ENCODE measurements at regions not wholly inside any gene's neighbourhood (a gene's known extent, or its start where the extent isn't known, plus 50 kb on each side); places are given as distances from the start of the nearest gene placed in this dataset.
"Not testable (repeated sequence)": the region's sequence is repeated elsewhere in the genome, so short reads cannot be mapped to it uniquely, and the experiment has no call there.

DNA sequence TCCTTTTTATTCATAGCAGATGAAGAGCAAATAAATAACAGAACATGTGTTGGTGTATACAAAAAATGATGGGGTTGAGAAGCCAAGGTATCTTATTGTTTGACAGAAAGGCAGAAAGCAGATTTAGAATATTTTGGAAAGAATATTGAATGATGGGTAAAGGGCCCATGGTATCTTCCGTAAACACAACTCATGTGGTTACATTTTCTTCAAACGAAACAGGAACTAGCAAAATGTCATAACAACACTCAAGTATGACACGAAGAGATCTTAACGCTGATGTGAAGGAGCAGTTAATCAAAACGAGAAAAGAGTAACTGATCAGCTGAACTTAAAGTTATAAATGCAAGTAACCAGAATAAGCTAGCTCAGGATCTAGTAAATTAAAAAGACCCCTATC, 195.7 kb upstream of the GK2 start:
- DNase-seq, result no peak

DNA sequence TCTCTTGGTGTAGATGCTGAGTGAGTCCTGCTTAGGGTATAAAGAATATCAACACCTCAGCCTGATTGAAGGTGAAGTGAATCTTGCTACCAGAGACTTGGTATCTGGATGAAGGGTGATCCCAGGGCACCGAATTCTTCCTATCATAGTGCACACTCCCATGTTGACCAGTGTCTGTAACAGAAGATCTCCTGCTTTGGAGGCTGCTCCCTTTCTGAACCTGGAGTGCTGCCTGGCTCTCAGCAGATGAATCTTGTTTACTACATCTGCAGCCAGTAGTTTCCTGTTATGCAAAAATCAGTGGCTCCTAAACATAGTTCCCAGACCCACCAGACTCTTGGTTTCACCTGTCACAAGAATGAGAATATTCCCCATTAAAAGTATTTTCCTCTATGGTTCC, 191.7 kb upstream of the GK2 start:
- no peak for DNase-seq

DNA sequence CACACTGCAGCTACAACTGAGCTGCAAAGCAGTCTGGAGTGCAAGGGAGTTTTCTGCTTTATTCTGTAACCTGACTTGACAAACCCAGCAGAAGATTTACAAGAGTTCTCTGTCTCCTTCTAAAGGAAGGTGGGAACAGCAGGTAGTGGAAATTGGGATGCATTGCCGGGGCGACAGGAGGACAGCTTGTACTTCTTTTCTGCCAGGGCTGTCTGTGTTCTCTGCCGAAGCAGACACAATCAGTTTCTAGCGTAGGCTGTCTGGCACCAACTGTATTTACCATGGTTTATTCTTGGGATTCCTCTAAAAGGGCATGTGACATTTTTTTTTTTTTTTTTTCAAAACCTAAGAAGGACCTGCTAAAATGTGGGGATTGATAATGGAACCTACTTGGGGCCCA, 190.8 kb upstream of the GK2 start:
- DNase-seq, result no peak

DNA sequence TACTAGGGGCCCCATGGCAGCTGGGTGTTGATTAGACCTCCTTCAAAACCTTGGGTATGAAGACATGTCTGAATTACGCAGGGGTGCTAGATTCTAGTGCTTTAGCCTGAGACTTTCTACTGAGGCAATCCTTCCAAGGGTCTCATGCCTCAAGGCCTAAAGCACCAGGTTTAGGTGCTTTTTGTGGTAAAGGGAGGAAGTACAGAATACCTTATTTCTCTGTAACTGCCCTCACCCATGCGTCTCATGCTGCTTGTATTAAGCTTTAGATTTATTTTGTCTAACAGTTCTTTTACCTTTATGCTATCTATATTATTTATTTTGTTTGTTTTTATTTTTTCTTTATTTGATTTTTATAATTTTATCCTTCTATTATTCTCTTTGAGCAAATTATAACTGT, 190.2 kb upstream of the GK2 start:
- DNase-seq, result no peak

DNA sequence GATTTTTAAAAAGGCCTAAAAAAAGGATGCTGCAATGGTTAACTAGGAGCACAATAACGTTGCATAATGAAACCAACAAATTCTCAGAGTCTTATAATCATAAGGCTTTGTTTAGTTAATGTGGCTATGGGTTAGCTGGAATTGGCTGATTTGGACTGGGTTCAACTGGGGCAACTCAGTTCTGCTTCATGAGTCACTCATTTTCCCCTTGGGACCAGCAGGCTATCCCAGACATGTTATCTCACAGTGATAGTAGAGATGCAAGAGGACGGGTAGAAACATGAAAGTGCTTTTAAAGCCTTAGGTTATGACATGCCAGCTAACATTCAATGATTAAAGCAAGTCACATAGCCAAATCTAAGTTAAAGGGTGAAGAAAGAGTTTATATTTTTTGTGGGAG, 189.2 kb upstream of the GK2 start:
- no peak for DNase-seq

DNA sequence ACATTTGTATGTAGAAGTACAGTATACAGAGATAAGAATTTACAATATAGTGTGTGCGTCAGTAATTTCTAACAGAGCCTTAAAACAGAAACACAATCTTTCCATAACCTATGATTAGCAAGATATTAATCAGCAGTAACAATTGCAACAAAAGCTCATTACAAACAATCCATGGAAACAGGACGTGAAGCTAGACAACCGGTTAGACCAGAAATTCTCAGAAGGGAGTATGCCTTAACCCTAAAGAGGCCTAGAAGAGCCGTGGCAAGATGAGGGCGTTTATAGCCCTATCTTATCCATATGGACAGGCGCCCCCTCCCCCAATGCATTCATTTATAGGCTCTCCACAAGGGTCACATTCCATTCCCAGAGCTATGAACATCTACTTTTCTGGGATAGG, 184.2 kb upstream of the GK2 start:
- DNase-seq, result not testable (repeated sequence)

DNA sequence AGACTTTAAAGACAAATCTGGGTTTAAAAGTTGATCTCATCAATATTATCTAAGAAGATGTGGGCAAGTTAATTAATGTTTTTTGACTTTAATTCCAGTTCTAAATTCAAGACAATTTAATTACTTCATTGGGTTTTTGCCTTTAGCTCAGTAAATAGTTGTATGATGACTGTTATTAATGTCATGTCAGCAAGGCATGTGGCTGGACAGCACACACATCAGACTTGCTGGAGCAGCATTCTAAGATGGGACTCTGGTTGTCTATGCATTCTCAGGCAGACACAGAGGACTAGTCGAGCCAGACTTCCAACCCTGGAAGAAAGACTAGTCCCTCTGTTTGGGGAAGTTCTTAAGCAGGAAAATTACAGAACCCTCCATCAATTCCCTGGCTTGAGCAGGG, 180.7 kb upstream of the GK2 start:
- no peak for DNase-seq

DNA sequence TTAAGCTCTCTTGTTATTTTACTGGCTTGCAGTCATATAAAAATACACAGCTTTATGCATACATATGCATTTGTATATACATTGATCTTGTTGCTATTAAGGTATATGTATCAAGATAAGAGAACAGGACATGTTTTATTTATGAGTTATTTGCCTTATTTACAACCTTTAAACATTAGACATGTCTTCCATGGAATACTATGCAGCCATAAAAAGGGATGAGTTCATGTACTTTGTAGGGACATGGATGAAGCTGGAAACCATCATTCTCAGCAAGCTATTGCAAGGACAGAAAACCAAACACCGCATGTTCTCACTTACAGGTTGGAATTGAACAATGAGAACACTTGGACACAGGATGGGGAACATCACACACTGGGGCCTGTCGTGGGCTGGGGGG, 179.2 kb upstream of the GK2 start:
- DNase-seq, result not testable (repeated sequence)

DNA sequence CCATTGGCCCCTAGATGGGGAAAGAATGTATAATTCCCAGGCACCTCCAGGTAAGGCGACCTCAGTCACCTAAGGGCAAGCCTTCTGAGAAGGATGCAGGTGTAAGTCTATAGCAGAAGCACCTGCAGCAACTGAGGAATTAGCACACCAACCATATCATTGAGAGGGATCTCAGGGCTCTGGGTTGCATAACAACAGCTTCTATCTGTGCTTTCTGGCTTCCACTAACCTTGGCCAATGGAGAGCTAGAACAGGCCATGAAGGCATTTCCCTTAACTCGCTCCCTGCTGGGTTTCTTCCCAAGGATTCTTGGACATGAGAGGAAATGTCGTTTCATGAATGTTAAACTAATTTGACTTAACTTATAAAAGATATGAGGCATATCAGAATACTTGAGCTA, 177.8 kb upstream of the GK2 start:
- no peak for DNase-seq

DNA sequence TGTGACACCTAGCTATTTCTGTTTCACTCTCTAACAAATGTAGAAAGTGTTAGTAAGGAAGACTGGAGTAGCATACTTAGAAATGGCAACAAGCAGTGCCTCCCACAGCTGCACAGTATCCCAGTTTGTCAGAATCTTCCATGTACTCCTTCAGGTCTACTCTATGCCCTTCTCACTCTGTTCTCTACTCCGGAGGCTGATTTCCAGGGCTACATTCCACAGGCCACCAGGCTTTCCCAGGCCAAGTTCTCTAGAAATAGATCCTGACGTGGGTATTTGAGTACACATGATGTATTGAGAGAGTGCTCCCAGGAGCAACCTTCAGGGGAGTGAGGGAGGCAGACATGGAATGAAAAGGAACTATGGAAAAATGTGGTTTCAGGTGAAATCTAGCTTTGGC, 177.3 kb upstream of the GK2 start:
- no peak for DNase-seq

DNA sequence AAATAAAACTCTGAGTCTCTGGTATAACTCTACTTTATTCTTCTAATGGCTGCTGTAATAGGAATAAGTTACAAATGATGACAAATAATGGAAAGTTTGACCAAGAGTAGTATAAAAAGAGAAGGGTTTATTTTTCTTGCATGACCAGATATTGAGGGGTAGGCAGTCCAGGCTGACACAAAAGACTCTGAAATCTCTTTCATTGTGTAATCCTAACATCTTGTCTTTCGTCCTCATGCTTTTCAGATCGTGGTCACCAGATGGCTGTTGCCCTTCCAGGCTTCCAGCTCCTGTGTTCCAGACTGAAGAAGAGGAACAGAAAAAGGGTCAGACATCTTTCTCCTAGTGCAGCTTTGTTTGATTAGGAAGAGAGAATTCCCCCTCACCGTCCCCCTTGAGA, 176.9 kb upstream of the GK2 start:
- DNase-seq, result no peak

DNA sequence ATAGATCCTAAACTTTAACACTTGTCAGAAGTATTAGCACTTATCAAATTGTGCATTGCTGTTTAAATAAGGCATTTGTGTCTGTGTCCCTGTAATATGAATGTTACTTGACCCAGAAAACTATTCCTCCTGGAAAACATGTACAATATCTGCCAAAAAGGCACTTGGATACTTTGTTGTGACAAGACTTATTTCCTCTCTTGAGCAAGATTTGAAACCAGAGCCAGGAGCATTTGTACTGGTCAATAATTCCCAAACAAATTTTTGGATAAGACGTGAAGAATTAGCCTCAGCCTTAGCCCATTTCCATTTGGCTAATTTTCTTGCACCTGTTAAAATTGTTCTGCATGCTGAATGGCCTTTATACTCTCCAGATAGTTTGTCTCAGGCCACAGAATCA, 176.3 kb upstream of the GK2 start:
- DNase-seq, result no peak

DNA sequence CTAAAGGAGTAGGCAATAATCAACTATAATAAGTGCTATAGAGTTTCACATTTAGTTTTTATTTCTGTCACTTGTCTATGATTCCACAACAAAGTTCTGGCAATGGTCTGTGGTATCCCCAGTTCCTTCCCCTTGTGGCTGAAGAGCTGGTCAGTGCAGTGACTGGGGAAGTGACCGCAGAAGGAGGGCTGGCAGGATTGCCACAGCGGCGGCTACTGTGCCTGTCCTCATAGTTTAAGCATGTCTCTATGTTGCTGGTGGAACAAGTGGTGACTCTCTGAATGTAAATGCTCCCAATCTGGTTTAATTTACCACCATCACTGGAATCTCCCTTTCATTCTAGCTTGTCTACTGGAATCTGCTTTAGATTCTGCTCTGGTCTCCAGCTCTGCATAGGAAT, 170.6 kb upstream of the GK2 start:
- DNase-seq, result no peak

DNA sequence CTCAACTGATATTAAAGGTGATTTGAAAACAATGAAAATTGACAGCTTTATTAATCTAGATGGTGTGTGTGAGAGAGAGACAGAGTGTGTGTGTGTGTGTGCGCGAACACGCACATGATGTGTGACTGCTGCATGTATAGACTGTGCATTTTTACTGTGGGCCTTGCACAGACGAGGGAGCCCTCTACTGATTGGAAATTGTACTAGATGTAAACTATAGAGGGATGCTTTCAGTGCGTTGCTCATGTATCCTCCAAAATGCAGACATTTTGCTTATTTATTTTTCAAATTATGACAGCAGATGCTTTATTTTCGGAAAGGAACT, 168.4 kb upstream of the GK2 start:
- DNase-seq, result peak; percentile 2

DNA sequence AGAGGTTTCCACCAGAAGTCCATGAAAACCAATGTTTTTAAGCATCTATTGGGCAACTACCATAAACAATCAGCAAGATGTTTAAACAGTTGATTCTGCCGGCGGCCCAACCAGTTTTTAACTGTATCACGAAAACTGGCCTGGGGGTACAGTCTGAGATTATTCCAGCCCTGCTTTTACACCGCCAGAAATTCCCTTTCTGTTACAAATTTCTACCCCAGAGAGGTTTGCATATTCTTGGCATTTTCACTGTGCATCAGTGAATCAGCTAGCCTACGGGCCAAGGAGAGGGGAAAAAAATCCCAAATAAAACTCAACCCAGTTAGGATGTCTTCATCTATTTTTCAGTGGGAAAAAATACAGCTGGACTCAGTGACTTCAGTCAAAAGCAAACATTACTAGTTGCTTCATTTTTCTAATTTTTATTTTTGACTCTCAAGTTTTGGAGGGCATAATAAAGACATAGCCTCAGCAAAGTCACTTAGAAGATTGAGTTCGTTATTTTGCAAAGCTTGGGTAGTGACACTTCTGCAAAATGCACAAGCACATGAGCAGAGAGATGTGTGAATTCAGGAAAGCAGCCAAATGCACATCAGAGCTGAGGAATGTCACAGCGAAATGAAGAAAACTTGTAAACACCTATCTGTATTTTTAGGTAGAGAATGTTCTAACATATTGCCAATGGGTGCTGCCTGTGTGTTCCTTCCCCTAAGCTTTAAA, 167.8 kb upstream of the GK2 start:
- DNase-seq, result no peak

DNA sequence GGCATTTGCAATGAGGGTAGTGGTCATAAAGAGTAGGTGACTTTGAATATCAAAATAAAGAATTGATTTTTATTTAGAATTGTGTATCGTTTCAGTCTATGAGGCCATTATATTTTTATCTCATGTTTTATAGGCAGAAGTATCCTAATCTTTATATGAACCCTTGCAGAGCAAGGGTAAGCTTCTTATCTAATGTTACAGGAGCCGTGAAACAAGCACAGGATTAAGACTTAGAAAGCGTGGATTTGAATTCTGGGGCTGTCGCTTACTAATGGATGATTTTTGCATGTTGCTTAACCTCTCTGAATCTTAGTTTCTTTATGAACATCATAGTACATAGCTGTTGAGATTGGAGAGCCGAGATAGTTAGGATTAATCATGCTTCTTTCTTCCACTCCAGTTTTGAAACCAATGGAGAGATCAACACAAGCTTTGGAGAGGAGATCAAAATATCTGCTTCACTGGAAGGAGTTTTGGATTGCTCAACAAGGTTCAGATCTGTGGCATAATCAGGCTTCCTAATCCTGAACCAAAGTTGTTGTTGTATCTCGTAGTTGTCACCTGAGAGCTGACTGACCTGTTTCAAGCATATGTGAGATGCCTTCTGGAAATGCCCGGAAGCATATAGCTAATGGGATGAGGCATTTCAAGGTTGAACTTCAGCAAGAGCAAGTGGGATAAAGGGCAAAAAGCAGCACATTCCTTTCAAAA, 166.9 kb upstream of the GK2 start:
- DNase-seq, result no peak

DNA sequence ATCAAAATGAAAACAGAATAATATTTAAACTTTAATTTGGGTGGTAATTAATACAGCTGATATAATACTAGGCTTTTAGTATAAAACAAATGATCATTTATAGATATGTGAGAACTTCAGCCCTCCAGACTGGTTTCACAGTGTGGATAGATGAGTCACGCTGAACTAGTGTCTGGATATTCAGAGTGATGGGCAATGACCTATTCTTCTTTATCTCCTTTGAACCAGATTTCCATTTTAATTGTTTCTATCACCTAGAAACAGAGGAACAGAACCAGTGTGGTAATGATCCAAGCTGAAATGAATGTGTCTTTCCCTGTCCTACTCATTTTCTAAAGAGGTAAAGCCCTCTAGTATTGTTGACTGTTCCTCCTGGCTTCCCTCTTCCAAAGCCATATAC, 155.2 kb upstream of the GK2 start:
- DNase-seq, result no peak

DNA sequence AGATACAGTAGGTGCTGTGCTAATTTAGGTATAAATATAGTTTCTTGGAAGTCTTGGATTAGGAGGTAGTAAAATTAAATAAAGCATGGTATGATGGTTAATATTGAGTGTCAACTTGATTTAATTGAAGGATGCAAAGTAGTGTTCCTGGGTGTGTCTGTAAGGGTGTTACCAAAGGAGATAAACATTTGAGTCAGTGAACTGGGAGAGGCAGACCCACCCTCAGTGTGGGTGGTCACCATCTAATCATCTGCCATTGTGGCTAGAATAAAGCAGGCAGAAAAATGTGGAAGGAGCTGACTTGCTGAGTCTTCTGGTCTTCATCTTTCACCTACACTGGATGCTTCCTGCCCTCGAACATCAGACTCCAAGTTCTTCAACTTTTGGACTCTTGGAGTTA, 153.7 kb upstream of the GK2 start:
- no peak for DNase-seq

DNA sequence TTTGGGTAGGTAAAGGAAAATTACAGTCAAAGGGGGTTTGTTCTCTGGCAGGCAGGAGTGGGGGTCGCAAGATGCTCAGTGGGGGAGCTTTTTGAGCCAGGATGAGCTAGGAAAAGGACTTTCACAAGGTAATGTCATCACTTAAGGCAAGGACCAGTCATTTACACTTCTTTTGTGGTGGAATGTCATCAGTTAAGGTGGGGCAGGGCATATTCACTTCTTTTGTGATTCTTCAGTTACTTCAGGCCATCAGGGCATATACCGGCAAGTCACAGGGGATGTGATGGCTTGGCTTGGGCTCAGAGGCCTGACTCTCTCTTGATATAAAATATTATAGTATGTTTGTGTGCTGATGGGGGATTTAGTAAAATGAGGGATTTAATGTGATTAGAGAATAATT, 151.4 kb upstream of the GK2 start:
- not testable (repeated sequence) for DNase-seq

DNA sequence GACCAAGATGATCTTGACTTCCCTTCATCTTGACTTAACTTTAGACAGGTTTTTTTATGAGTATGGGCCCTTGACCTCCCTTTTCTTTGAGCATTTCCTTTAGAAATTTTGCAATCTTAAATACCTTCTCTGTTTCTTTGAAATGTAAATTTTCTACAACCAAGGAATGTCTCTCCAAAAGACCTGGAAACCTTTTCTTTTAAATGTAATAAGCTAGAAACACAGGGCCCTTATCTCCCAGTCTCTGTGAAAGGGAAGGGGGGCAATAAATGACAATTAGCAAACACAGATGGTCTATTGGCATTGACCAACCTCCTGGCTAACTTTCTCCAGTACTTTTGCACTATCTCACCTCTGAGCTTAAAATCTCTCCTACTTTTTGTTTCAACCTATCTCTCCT, 144.3 kb upstream of the GK2 start:
- DNase-seq, result no peak

DNA sequence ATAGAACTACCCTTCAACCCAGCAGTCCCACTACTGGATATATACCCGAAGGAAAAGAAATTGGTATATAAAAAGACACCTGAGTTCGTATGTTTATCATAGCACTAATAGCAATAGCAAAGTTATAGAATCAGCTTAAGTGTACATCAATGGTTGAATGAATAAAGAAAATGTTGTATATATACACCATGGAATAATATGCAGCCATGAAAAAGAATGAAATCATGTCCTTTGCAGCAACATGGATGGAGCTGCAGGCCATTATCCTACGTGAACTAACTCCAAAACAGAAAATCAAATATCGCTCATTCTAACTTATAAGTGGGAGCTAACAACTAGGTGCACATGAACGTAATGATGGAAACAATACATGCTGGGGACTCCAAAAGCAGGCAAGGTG, 143.5 kb upstream of the GK2 start:
- no peak for DNase-seq

DNA sequence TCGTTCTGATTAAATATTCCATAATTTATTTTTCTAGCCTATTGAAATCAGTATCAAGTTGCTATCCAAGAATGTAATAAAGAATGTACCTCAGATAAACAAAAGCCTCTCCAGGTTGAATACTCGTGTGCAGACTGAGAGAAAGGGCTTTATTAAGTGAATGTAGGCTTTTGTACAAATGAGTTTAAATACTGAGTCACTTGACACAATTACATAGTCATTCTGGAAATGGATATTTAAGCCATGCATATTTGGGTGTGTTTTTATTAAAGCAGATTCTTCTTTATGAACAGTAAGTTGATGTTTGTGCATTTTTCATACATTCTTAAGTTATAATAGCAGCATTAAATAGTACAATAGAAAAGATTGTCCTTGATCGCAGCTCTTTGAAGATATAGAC, 139.8 kb upstream of the GK2 start:
- no peak for DNase-seq

DNA sequence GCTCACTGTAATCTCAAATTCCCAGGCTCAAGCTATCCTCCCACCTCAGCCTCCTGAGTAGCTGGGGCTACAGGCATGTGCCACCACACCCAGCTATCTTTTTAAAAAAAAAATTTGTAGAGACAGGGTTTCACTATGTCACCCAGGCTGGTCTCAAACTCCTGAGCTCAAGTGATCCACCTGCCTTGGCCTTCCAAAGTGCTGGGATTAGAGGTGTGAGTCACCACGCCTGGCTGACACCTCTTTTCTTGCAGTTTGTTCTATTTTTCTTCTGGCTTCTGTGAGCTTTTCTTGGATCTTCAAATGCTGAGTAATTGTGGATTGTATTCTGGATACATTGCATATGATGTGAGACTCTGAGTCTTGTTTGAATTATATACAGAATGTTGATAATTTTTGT, 137.3 kb upstream of the GK2 start:
- not testable (repeated sequence) for DNase-seq

DNA sequence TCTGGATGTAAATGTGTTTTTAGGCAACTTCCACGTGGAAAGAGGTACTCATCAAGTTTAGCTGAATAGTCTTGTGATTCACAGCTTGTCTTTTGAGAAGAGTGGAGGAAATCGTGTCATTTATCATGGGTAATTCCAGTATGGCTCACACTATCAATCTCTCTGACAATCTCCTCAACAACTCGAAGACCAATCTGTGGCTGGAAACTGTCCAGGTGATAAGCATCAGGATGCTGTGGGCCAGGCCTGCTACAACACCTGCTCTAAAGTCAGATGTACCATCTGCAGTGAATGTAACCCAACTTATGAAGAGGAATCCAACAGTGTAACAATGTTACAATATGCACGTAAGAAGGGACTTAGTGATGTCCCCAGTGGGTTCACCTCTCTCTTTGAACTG, 132.1 kb upstream of the GK2 start:
- DNase-seq, result no peak

DNA sequence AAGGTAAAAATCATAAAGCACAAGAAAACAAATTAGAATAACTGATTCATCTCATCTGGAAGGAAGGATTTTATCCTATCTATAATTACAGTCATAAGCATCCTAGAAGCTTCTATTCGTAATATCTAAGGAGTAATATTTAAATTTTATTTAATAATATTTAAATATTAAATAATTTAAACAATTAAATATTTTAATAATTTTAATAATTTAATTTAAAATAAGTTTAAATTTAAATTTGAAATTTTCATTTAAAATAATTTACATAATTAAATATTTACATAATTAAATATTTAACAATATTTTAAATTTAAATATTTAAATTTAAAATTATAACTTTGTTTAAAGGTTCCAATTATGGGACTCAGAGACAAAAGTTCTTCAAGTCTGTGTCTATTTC, 127.5 kb upstream of the GK2 start:
- no peak for DNase-seq
